ENCODE measurements at regions not wholly inside any gene's neighbourhood (a gene's known extent, or its start where the extent isn't known, plus 50 kb on each side); places are given as distances from the start of the nearest gene placed in this dataset.

DNA sequence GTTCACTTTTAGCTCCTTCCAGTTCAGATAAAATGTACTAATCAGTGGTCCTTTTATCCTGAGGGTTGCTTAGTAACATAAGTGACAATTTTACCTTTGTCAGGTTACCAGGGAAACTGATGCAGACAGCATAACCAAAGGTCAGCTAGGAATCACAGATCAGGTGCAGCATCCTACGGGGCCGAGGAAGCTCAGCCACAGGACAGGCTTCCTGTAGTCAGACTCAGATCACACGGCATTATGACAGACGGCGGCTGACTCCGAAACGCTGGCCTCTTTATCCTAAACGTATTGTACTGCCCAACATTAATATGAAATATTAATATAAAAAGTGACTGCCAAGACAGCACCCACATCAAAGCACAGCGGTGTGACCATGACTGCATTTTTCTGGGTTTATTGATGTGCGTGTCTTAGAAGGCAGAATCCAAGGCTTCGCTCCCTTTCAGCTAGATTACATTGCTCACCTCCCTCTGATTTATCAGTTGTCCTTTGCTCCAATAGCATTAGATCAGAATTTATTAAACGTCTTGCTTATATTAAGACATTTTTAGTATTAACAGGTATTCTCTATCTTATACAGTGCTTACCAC is 444.5 kb downstream of the CMPK2 start:
- DNase-seq (ENCODE audit: low spot score): no peak

- no peak for DNase-seq (ENCODE audit: low spot score)
Measured at GRCh38 chr2:6421888-6422287, 443.8 kb downstream of the CMPK2 start.

DNA sequence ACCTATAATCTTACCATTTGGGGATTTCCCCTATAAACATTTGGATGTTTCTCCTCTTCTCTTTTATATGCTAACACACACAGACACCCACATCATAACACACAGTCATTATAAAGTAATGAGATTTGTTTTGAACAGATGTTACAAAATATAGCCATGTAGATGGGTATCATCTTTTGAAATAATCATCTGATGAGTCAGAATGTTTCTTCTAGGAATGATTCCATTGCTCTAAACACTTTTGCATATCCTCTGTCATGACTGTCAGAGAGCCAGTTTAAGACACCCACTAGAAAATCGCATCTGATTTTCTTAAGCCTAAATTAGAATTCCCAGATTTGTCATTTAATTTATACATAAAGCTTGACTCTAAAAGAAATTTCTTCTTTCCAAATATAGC is 442.6 kb downstream of the CMPK2 start:
- no peak for DNase-seq (ENCODE audit: low spot score)

GRCh38 chr2:6423944-6424343 is 441.8 kb downstream of the CMPK2 start:
- no peak for DNase-seq (ENCODE audit: low spot score)

- DNase-seq (ENCODE audit: low spot score): no peak
Measured at GRCh38 chr2:6425032-6425431, 440.7 kb downstream of the CMPK2 start.

DNA sequence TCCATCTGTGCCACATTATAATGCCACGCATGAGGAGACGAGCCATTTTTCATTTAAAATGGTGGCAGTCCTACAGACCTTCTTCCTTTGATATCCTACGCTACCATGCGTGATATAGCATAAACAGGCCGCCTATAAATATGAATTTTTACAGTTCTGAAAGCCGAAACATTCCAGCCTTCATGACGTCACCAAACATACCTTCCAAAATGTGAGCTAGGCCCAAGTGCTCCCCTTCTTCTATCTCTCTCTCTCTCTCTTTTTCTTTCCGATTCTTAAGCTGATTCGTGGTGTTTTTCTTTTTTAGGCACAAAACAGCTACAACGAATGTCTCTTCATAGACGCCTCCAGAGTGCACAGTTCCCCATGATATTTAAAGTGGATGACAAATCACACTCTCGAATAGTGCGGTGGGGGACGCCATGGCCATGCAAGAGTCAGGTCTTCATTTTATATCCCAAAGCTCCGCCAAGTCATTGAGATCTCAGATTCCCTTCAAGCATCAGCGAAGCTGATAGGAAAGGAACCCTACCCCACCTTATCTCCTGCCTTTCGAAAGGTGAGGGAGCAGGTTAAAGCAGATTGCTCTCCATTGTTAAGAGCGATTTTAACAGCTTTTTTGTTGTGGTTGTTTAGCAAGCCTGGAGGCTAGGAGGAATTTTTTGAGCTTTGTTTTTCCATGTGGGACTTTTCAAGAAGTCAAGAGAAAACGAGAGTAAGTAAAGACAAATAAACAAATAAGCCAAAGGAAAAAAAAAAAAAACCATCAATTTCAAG is 436.3 kb downstream of the CMPK2 start:
- DNase-seq (ENCODE audit: low spot score): no peak

DNA sequence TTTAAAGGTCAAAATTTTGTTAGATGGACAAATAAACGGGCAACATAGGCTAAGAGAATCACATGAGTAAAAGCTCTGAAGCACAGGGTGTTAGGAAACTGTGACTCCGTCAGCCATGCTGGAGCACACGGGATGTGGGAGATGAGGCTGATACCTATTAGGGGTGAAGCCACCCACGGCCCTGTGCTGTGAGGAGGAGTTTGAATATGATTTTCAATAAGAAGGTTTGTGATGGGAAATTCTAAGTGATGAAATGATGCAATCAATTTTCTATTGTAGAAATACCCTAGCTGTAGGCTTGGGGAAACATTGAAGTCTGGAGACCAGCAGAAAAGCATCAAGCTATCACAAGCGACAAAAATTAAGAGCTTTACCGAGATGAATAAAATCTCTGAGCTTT is 431.3 kb downstream of the CMPK2 start:
- no peak for DNase-seq (ENCODE audit: low spot score)

GRCh38 chr2:6441800-6442199 is 423.9 kb downstream of the CMPK2 start:
- no peak for DNase-seq (ENCODE audit: low spot score)

GRCh38 chr2:6442252-6442985 is 423.3 kb downstream of the CMPK2 start:
- no peak for DNase-seq (ENCODE audit: low spot score)

DNA sequence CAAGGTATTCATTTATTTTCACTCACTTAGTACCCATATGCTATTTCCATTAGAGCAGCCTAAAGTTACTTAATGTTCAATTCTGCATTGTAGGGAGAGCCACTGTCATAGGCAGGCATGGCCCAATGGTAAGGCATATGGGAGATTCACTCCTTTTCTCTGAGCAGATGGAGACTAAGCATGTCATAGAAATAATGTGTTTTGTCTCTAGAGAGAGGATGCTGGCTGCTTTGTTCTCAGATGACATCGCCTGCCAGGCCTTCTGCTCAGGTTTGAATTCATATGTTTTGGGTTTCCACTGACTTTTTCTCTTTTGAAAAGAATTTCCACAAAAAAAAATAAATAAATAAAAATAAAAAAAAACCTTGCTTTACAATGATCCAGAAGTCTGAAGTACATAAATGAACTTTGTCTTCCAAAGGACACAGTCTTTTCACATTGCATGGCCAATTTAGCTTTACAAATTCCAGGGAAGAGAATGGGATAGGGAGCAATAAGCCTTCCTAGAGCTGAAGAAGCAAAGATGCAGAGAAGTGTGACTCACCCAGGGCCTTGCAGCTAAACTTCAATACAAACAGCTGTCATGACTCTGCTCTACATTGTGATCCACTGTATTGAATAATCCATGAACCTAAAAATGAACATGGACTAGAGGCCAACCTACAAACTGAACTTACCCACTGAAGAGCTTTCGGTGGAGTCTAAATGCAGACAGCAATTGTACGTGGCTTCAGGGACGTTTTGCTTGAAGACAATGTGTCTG is 422.5 kb downstream of the CMPK2 start:
- no peak for DNase-seq (ENCODE audit: low spot score)

DNA sequence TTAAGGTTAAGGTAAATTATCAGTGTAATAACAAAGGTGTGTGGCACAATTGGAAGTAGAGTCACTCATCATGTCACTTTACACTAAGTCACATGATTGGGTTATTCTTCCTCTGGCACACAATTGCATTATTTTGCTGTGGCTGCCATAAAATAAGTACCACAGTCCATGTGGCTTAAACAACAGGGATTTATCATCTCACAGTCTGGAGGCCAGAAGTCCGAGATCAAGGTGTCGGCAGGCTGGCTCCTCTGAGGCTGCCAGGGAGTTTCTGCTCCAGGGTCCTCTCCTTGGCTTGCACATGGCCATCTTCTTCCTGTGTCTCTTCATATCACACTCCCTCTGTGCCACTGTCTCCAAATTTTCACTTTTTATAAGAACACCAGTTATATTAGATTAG is 421.2 kb downstream of the CMPK2 start:
- DNase-seq (ENCODE audit: low spot score): no peak

GRCh38 chr2:6445156-6445555 is 420.6 kb downstream of the CMPK2 start:
- no peak for DNase-seq (ENCODE audit: low spot score)

DNA sequence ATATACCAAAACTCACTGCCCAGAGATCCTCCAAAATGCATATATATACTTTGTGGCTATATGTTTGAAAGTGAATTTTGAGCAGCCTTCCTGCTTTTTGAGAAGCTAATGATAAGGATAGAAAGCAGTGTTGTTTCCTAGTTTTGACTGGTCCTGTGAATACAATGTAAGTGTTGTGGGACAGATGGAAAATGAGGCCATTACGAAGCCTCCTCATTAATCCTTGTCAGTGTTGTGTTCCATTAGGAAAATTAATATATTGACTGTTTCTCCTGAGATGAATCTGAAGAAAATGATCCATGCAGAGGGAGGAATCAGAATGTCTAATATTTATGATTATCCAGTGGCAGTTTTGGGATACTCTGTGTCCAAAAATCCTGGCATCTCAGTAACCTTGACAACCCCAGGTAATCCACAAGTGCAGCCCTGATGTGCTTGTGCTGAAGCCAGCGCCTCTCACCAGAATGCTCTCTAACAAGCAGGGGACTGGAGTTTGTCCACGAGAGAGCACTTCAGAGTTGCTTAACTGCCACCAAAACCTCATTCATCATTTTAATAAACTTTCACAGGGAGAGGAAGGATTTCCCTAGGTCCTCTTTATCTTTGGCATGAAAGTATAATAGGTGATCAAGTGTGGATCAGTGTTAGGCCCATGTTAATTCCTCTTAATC is 418.6 kb downstream of the CMPK2 start:
- no peak for DNase-seq (ENCODE audit: low spot score)

GRCh38 chr2:6448893-6449292 is 416.8 kb downstream of the CMPK2 start:
- DNase-seq (ENCODE audit: low spot score): no peak

DNA sequence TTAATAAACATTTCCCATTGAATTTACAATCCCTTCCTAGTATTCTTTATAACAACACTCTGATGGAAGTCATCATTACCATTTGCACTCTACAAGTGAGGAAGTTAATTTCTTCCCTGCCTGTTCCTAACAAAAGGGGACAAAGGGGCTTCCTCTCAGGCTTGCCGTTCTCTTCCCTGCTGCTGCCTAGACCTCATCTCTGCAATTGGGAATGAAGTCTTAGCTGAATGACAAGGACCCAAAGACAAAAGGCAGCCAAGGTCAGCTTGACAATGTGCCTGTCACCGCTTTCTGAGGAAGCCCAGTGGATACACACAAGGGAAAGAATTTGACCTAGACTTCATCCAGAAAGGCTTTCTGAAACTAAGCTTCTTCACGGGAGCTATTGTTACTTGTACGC is 416.4 kb downstream of the CMPK2 start:
- DNase-seq (ENCODE audit: low spot score): no peak

GRCh38 chr2:6452702-6453481 is 412.8 kb downstream of the CMPK2 start:
- no peak for DNase-seq (ENCODE audit: low spot score)

DNA sequence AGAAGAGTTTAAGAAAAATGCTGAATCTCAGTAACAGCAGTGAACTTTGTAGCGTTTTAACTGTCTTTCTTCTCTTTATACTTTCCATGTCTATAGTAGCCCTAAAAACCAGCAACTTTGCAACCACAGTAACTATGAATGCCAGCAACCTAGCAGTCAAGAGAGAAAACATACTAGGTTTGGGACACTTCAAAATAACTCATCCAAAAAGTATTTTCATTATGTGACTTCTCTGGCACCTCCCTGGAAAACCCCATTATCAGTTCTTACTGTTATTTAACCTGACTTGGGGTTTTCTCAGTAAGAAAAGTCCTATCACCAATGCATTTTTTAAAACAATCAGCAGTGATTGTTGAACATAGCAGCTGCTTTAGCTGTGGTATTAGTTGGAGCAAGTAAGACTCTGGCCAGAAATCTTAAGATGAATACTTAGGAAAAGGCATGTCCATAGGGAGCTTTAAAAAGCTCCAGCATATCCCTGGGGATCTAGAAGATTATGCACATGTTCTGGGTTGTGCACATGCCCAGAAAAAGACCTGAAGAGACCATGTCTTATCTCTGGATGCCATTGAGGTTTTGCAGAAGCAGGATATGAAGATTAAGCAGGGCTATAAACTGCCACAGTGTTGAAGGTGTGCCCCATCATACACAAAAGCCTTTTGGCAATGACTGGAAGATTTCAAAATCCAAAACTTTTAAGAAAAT is 411.3 kb downstream of the CMPK2 start:
- no peak for DNase-seq (ENCODE audit: low spot score)

DNA sequence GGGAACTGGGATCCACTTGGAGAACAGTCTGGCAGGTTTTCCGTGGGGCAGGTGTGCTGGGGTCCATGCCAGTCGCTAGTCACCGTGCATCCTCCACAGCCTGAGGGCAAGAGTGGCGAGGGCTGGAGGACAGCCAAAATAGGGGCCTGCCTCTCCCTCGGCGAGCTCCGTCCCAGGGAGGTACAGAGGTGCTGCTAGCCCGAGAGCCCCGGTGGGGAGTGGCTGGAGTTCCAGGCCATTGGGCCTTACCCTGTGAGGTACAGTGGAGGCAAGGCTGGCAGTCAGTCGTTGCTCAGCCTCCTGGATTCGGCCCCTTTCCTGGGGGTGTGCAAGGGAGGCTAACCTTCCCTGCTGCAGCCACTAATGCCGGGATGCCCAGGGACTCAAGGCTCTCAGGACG is 406.6 kb downstream of the CMPK2 start:
- no peak for DNase-seq (ENCODE audit: low spot score)

DNA sequence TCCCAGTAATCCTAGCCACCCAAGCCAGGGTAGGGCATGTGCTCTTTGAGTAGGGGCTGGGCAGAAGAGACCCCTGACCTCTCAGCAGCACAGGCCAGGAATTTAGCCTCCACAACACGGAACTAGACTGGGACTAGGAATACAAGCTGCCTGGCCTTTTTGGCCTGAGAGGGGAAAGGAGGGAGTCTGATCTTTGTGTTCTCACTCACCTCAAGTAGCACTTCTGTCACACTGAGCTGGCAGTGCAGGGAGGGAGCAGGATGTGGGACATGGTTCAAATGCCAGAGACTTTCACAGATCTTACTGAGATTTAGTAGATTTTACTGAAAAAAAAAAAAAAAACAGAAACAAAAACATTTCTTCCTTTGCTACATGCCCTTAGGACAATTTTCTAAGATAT is 395.2 kb downstream of the CMPK2 start:
- no peak for DNase-seq (ENCODE audit: low spot score)

- DNase-seq (ENCODE audit: low spot score): no peak
Measured at GRCh38 chr2:6471419-6471818, 394.3 kb downstream of the CMPK2 start.

Data from hematopoietic multipotent progenitor cell treated with erythropoietin and hydrocortisone succinate and interleukin-3 and kit ligand, for 15 days (in vitro differentiated cells).